SK-N-SH treated with all-trans-retinoic acid at 6 μM for 48 hours (cell line): ENCODE measurements at regions not wholly inside any gene's neighbourhood (a gene's known extent, or its start where the extent isn't known, plus 50 kb on each side); places are given as distances from the start of the nearest gene placed in this dataset.

Experiments
- ARNTL ChIP-seq: fragments of 450-650 bp; formaldehyde crosslinking; IDR thresholded peaks from 2 replicates; pipeline ENCODE4 v1.5.0; 2020; ENCODE audit warnings: low read depth, mild to moderate bottlenecking, moderate library complexity, borderline replicate concordance
- CREB5 ChIP-seq: fragments of 250-450 bp; sonication (Bioruptor Pico); IDR thresholded peaks from 2 replicates; pipeline ENCODE4 v1.5.1; 2020; ENCODE audit warnings: low read depth, mild to moderate bottlenecking, moderate library complexity
- CSDC2 ChIP-seq: fragments of 250-450 bp; sonication (Bioruptor Pico); IDR thresholded peaks from 2 replicates; pipeline ENCODE4 v1.5.0; 2020; ENCODE audit warnings: mild to moderate bottlenecking, moderate library complexity
- ESRRG ChIP-seq: fragments of 250-450 bp; sonication (Bioruptor Pico); IDR thresholded peaks from 2 replicates; pipeline ENCODE4 v1.6.1; 2021; ENCODE audit warnings: mild to moderate bottlenecking
- ISL1 ChIP-seq: fragments of 250-450 bp; sonication (Bioruptor Pico); IDR thresholded peaks from 2 replicates; pipeline ENCODE4 v2.1.2; 2022; ENCODE audit warnings: mild to moderate bottlenecking, moderate library complexity
- PPARA ChIP-seq: fragments of 250-450 bp; sonication (Bioruptor Pico); IDR thresholded peaks from 2 replicates; pipeline ENCODE4 v1.5.0; 2020; ENCODE audit warnings: mild to moderate bottlenecking, borderline replicate concordance
- RARB ChIP-seq: fragments of 250-450 bp; sonication (Bioruptor Pico); IDR thresholded peaks from 2 replicates; pipeline ENCODE4 v1.8.0; 2021; ENCODE audit warnings: mild to moderate bottlenecking, moderate library complexity
- SNAI2 ChIP-seq: fragments of 250-450 bp; sonication (Bioruptor Pico); IDR thresholded peaks from 2 replicates; pipeline ENCODE4 v1.5.0; 2020; ENCODE audit warnings: mild to moderate bottlenecking, moderate library complexity
- TCF4 ChIP-seq: fragments of 250-450 bp; sonication (Bioruptor Pico); IDR thresholded peaks from 2 replicates; pipeline ENCODE4 v1.8.0; 2021; ENCODE audit warnings: mild to moderate bottlenecking, moderate library complexity, borderline replicate concordance
- TOX ChIP-seq: fragments of 250-450 bp; sonication (Bioruptor Pico); IDR thresholded peaks from 2 replicates; pipeline ENCODE4 v1.8.0; 2021; ENCODE audit warnings: mild to moderate bottlenecking, moderate library complexity, borderline replicate concordance
- ZFP3 ChIP-seq: fragments of 250-450 bp; sonication (Bioruptor Pico); IDR thresholded peaks from 2 replicates; pipeline ENCODE4 v1.5.0; 2020; ENCODE audit warnings: mild to moderate bottlenecking, moderate library complexity
- ZNF565 ChIP-seq: fragments of 450-650 bp; formaldehyde crosslinking; conservative IDR thresholded peaks from 2 replicates; pipeline ENCODE4 v1.5.0; 2020; ENCODE audit warnings: low read depth, mild to moderate bottlenecking, moderate library complexity
- ZNF70 ChIP-seq: fragments of 450-650 bp; formaldehyde crosslinking; IDR thresholded peaks from 2 replicates; pipeline ENCODE4 v1.5.0; 2020; ENCODE audit warnings: mild to moderate bottlenecking, moderate library complexity
- TF ChIP-seq, protein P1 (sequence below): fragments of 250-450 bp; sonication (Bioruptor Pico); IDR thresholded peaks from 2 replicates; pipeline ENCODE4 v1.5.0; 2020; ENCODE audit warnings: mild to moderate bottlenecking, moderate library complexity

DNA sequence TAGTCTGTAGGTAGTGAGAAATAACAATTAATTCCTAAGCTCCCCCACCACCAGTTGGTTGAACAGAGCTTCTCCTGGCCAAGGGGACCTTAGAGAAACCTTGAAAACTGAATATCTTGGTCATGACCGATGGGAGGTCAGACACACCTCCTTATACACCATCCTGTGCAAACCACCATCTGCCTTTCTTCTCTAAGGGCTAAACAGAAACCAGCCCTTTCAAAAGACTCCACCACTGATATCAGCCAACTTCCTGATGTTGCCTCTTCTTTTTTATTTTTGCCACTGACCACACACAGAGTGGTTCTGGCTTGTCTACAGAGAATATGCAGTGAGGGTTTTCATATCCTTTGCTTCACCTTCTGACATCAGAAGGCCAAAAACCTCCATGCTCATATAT is 977.7 kb upstream of the SEL1L start:
- no peak for TF ChIP-seq SNAI2 (CRISPR knock-in tag)
- TF ChIP-seq TCF4 (CRISPR knock-in tag) = no peak
- TF ChIP-seq ARNTL (CRISPR knock-in tag) = no peak
- TF ChIP-seq ZNF565 (CRISPR knock-in tag) = no peak
- no peak for TF ChIP-seq TOX (CRISPR knock-in tag)
- TF ChIP-seq ISL1 (CRISPR knock-in tag) = no peak
- no peak for TF ChIP-seq RARB
- TF ChIP-seq CREB5 (CRISPR knock-in tag) = no peak
- TF ChIP-seq ZNF70 (CRISPR knock-in tag) = no peak
- no peak for TF ChIP-seq CSDC2 (CRISPR knock-in tag)
- no peak for TF ChIP-seq PPARA (CRISPR knock-in tag)
- no peak for TF ChIP-seq ZFP3 (CRISPR knock-in tag)
- TF ChIP-seq, protein P1, sequence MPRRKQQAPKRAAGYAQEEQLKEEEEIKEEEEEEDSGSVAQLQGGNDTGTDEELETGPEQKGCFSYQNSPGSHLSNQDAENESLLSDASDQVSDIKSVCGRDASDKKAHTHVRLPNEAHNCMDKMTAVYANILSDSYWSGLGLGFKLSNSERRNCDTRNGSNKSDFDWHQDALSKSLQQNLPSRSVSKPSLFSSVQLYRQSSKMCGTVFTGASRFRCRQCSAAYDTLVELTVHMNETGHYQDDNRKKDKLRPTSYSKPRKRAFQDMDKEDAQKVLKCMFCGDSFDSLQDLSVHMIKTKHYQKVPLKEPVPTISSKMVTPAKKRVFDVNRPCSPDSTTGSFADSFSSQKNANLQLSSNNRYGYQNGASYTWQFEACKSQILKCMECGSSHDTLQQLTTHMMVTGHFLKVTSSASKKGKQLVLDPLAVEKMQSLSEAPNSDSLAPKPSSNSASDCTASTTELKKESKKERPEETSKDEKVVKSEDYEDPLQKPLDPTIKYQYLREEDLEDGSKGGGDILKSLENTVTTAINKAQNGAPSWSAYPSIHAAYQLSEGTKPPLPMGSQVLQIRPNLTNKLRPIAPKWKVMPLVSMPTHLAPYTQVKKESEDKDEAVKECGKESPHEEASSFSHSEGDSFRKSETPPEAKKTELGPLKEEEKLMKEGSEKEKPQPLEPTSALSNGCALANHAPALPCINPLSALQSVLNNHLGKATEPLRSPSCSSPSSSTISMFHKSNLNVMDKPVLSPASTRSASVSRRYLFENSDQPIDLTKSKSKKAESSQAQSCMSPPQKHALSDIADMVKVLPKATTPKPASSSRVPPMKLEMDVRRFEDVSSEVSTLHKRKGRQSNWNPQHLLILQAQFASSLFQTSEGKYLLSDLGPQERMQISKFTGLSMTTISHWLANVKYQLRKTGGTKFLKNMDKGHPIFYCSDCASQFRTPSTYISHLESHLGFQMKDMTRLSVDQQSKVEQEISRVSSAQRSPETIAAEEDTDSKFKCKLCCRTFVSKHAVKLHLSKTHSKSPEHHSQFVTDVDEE (CRISPR knock-in tag) = no peak
- no peak for TF ChIP-seq ESRRG (CRISPR knock-in tag)
